Activated gamma-delta T cell treated with Interleukin-2 at 50 U/mL for 16 hours (primary cell): ENCODE measurements at regions not wholly inside any gene's neighbourhood (a gene's known extent, or its start where the extent isn't known, plus 50 kb on each side); places are given as distances from the start of the nearest gene placed in this dataset.
"Not testable (repeated sequence)": the region's sequence is repeated elsewhere in the genome, so short reads cannot be mapped to it uniquely, and the experiment has no call there.

Source experiments
- DNase-seq: peaks from one replicate; pipeline ENCODE4 v3.0.0-alpha.2; 2020

DNA sequence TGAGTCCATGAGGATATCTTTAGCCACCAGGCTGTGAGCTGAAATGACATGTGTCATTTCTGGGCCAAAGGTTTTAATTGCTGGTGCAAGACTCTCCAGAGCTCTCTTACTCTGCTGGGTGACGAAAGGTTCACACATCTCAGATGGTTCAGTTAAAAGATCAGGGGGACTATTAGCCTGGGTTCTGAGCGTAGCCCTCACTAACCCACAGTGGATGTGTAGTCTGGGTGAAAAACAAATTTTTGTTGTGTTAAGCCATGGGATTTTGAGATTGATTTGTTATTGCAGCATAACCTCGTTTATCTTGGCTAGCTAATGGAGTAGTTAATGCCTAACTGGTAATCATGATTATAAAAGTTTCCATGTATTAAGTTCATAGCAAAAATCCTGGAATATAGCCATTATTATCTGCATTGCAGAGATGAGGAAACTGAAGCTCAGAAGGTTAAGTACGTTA, 251.5 kb downstream of the RMST start:
- DNase-seq = no peak

DNA sequence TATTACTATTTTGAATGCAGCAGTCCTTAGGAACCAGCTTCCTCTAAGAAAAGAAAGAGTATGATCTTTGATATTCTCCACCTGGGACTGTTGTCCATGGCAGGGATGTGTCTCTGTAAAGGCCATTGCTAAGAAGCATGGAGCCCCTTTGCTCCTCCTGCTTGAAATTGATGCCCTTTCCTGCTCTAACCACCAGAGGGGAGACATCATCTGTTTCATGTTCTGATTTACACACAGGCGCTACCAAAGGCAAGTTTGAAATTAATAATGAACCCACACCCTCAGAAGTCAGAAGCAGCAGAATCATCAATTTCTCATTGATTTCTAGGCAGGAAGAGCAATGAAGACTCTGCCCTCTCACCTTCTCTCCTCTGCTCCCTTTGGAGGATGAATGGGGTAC, 253.8 kb downstream of the RMST start:
- no peak for DNase-seq

DNA sequence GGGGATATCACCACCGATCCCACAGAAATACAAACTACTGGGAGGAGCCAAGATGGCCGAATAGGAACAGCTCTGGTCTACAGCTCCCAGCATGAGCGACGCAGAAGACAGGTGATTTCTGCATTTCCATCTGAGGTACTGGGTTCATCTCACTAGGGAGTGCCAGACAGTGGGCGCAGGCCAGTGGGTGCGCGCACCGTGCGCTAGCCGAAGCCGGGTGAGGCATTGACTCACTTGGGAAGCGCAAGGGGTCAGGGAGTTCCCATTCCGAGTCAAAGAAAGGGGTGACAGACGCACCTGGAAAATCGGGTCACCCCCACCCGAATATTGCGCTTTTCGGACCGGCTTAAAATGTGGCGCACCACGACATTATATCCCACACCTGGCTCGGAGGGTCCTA, 261.2 kb downstream of the RMST start:
- DNase-seq = not testable (repeated sequence)

DNA sequence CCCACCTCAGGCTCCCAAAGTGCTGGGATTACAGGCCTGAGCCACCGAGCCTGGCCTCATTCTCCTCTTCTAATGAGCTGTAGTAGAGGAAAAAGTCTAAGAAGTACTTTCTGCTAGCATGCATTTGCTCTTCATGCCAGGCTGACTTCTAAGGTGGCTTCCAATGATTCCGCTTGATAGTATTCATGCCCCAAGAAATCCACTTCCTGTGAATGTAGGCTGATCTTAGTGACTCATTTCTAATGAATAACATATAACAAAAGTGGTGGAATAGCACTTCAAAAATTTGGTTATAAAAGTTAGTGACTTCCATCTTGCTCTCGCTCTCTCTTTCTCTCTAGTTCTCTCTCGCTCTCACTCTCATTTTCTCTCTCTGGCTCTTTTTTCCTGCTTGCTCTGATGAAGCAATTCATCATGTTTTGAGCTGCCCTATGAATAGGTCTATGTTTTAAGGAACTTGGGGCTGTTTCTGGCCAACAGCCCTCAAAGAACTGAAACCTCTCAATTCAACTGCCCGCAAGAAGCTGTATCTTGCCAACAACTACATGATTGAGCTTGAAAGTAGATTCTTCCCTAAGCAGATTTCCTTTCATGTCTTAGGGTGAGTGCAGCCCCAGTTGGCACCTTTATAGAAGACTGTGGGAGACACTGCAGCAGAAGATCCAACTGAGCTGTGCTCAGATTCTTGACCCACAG, 282.9 kb downstream of the RMST start:
- no peak for DNase-seq

DNA sequence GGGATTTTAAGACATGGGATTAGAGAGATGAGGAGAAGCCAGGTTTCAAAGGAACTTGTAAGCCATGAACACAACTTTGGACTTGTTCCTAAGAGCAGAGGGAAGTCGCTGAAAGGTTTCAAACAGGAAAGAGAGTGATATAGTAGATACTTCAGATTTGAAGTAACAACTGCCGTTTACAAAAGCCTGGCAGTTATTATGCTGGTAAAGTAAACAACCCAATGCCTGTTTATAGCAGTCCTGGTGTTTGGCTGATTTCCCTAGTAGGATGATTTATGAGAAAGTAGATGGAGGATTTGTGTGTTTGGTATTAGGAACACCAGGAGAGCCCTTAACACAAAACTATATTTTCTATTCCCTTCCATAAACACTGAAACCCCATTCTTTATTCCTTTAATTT, 285.7 kb downstream of the RMST start:
- DNase-seq = no peak

DNA sequence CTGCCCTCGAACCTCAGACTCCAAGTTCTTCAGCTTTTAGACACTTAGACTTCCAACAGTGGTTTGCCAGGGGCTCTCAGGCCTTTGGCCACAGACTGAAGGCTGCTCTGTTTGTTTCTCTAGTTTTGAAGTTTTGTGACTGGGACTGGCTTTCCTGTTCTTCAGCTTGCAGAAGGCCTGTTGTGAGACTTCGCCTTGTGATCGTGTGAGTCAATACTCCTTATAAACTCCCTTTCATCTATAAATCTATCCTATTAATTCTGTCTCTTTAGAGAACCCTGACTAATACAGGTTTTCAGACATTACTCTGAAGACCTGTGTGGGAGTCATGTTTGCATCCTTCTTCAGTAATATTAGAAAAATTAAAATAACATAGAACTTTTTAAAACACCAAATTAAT, 289.1 kb downstream of the RMST start:
- DNase-seq = no peak

DNA sequence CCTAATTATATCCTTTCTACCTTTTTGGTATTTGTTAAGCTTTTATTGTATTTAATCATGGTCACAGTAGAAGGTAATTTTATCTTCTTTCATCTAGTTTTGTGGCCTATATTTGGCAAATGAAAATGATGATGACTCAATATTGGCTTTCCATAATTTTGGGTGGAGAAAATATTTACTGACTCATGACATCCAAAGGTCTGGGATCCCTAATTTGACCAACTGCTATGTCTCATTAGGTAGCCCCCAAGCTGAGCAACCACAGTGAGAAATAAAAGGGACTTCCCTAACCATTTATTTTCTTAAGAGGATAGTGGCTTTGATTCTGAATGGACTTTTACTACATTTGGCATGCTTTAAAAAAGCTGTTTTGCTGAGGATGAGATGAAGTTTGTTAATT, 289.5 kb downstream of the RMST start:
- DNase-seq = no peak

DNA sequence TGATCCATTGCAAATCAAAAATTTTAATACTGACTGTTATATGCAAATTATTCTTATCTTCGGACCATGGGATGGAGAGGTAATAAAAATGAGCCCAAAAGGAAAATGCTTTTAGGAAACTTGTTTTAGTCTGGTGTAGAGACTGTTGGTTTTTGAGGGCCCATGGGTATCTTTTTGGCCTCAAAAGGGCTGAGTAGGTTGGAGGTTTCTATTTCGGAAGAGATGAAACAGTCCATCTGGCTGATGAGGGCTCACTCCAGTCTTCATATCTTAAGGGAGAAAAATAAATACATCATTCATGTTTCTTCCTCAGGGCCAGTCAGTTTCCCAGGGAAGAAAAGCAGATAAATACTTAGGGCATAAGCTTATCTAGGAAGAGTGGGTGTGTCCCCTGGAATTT, 290.7 kb downstream of the RMST start:
- DNase-seq = no peak

DNA sequence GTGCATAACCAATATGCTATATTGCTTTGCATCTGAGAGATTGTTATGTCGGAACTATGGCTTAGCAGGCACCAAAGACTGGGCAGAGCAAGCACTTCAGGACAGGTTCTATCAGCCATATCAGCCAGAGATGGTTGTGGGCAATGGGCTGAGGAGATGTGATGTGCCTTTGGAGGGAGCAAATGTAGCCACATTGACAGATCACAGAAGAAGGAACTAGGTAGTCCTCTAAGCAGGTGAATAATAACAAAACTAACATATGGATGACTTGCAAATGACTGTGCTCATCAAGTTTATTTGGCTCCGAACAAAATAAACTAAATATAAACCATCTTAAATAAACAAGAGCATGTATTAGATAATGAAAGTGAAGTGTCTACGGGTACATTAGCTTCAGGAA, 291.7 kb downstream of the RMST start:
- DNase-seq = no peak

DNA sequence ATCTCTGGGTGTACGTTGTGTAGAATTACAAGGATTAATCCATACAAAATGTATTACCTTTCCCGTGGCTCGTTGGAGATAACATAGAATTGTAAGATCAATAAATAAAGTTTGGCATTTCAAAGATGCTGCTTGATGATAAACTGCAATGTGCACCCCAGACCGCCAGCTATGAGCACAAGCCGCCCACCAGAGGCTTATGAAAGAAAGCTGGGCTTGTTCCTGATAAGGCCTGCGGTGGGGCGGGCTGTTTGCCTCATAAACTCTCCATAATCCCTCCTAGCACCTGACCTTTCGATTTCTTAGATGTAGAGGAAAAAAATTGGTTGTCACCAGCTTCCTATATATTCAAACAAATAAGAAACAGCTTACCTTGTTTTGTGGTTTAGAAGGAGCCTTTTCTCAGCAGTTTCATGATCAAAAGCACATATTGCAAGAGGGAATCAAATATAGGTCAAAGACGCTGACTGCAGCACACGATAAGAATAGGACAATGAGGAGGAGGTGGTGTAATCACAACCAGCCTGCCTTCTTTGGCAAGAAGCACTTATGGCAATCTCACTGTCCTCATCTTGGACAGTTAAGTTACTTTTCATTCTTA, 293.6 kb downstream of the RMST start:
- DNase-seq = no peak

DNA sequence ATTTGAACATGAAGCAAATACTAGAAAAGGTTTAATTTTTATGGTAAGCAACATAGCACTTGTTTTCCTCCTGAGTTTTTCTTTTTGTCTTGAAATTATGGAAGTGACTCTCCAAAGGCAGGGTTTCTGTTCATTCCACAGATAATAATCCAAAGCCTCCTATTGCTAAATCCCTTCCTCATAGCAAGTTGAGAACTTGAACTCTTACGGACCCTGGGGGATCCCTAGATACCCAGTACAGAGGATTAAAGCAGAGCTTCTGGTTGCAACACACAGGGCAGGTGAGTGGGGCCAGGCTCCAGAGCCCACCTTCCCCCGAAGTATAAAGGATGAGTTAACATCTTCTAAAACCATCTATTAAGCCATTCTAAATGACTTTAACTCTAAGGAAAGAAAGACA, 294.1 kb downstream of the RMST start:
- DNase-seq = no peak

DNA sequence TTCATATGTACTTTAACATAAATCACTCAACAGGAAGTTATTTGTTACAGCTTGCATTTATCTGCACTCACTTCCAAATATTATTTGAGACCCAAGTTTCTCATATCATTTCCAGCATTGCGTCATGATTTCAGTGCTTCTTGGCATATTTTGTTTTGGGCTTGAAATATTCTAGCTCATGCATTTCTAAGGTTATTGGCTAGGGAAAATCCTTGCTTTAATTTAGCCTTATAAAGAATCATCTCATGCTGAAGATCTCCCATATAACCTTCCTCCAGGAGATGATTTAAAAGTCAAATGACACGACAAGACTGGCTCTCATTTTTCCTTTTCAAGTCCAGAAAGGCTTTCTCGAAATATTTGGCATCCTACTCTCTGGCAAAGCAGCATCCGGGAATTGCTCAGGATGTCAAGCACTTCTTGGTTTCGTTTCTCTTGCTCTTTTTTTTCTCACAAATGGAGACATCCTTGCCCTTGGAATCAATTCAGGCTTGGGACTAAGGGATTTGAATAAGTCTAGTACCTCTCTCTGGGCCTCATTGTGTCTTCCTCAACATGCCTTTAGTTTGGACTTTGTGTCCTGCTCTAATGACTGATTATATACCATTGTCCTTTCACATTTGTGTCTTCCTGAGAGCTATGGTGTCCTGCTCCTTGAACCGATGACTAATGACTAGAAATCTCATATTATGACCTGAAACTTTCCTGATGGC, 295.0 kb downstream of the RMST start:
- DNase-seq = no peak

DNA sequence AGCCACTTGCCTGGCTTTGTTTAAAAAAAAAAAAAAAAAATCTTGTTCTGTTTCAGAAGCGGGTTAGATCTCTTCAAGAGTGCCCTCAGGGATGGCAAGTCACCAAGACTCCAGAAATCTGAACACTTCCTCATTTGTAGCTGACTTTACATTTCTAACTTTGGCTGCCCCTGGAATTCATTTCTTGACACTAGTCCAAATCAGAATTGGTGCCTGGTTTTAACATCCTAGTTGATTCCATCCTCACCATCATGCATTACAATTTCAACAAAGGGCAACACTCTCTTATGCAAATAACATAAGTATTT, 295.5 kb downstream of the RMST start:
- DNase-seq = no peak

DNA sequence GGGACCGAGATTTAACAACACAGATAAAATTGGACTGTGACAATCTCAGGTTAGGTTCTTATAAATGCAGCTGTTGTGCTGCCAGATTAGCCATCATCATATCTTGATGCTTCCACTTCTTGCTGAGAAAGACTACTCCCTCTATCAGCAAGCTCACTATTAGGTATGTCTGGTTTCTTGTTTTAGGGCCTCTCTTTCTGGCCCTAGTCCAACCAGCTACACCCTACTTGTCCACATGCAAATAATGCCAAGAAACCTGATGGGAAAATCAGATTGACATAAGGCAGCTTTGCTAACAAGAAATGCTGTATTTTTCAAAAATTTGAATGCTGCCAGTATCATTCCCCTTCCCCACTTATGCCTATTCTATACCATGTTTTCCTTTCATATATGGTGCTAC, 296.0 kb downstream of the RMST start:
- DNase-seq = no peak

DNA sequence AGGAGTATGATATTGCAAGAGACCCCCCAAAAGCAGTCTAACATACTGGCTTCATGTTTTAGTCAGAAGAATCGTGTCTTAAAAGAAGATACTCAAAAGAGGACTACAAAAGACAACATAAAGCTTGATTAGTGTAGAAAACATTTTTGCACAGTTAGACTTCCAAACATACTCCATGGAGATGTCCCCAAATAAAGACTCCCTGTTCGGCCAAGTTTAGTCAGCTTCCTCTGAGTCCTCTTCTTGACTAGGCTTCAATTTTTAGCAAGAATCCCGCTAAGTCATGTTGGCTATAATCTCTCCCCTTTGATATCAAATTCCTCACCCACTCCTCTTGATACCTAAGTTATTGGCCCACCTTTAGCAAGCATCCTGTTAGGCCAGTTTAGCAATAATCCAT, 298.0 kb downstream of the RMST start:
- no peak for DNase-seq

DNA sequence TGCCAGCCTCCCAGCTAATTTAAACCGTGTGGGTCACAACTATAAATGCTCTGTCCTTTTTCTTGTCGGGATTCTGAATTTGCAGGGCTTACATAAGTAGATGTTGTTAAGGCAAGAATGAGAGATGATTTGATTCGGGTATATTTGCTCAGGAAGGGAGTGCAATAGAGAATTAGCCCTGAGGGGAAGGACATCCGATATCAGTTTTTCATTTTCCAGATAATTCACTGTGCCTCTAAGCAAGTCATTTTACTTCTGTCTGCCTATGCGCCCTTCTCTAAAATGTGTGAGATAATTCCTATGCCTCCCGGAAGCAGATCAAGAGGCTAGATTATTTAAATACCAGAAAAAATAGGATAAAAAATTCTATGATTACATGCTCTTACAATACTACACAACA, 300.5 kb downstream of the RMST start:
- DNase-seq = no peak

DNA sequence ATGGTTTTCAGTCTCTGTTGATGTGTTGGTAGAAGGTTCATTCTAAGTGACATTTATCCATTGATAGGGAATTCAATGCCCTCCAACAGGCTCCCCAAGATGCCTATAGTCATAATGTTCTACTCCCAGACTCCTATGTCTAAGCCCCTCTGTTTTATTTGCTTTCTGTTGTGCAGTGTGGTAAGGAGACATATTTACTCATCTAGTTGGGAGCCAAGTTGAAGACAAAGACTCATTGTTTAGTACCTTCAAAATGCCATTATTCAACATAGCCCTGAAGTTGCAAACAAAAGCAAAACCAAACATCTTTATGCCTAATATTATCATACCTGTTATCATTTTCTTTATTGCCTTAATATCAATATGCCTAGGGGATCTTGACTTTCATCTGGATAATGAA, 302.1 kb downstream of the RMST start:
- no peak for DNase-seq

DNA sequence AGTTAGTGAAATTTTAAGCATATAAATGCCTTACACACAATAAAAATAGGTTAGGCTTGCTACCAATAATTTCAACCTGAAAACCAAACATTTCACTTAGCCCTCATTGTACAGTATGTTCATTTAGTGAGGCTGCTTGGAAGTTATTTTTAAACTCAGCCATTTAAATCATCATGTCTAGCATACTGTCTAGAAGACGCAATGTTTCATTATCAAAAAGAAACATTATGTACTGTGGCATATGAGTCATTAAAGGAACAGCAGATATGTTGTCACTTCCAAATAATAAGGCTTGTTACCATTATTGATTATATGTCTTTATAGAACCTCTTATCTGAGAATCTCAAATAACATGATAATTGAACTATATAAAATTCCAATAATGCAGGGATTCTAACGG, 304.7 kb downstream of the RMST start:
- no peak for DNase-seq

DNA sequence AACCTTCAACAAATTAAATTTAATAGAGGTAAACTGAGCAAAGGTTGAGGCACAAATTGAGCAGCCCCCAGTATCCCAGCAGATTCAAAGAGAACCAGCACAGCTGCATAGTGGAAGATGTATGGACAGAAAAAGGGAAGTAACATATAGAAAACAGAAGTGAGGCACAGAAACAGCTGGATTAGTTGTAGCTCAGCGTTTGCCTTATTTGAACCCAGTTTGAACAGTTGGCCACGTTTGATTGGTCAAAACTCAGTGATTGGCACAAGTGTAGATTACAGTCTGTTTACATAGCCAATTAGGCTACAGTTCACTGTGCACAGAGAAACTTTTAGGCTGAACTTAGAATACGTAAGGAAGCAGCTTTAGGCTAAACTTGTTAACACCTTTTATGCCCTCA, 315.5 kb downstream of the RMST start:
- no peak for DNase-seq

DNA sequence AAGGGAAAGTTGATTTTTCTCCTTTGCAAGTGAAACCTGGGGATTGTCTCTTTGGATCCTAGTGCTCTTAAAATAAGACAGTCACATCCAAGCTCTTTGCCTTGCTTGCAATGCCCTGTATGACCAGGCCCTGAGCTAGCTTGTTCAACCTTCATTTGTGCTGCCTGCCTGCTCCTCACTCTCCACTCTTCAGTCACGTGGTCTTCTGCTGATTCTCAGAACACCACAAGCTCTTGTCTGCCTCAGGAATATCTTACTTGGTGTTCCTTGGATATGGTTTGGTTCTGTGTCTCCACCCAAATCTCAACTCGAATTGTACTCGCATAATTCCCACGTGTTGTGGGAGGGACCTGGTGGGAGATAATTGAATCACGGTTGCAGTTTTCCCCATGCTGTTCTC, 318.7 kb downstream of the RMST start:
- no peak for DNase-seq

DNA sequence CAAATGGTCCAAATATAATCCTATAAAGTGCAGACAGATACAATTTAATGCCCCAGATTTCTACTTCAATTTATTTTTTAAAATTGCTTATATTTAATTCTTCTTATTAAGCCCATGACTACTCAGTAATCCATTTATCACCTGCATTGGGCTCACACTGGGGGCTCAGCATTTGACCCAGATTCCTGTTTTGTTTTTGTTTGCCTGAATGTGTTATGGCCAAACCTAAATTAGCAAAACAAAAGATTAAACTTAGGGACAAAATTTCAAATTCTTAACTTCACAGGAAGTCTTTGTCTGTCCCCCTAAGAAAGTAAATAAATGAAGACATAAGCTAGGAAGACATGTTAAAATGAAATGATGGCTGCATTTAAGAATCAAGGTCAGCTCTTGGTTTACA, 322.3 kb downstream of the RMST start:
- no peak for DNase-seq

DNA sequence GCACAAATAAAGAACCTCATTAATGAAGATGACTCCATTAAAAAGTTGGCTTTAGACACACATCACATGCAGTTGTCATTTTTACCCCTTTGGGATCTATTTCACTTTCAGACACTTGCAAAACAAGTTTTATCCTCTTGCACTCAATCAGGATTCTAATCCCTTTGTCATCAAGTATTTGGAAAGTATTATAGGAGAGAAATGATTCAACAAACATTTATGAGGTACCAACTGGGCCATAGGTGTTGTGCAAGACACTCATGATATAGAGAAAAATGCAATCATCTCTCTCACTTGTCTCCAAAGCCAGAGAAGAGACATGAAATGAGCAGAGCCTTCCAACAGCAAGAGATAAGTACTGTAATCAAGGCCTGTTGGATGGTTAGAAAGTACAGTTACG, 327.7 kb downstream of the RMST start:
- no peak for DNase-seq

DNA sequence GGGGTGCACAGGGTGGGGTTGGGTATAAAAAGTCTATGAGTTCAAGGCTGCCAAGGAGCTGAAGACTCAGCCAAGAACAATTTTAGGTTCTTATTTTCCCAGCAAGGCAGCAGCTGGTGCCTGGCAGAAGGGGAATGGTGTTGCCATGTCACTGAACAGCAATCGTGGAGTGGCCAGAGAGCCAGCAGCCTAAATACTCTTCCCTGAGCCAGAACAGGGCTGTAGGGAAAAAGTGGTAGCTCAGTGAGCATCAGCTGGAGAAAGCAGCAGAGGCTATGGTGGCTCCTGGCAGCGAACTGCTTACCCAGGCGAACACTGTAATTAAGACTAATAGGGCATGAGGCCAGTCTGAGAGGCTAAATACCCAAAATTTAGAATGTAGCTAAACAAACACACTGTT, 334.9 kb downstream of the RMST start:
- DNase-seq = no peak

DNA sequence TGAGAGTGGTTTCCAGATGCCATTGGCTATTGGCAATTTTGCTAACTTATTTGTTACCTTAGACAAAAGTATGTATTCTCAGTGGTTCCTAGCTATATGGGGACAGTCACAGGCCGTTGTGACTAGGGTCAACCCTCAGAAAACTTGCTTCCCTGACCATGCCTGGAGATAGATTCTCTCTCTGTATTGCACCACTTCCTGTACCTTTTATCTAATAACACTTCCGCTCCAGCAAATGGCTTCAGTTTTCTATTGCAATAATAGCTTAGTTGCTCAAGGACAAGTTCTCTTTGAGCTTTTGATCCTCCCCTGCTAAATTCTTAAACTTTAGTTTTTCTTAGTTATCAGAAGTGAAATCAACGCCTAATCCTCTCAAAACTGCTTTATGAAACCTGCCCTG, 338.0 kb downstream of the RMST start:
- DNase-seq = no peak
